A549 (cell line): ENCODE measurements at regions not wholly inside any gene's neighbourhood (a gene's known extent, or its start where the extent isn't known, plus 50 kb on each side); places are given as distances from the start of the nearest gene placed in this dataset.

ENCODE experiments used
- EP300 ChIP-seq, 2 experiments: fragments of >200 bp; sonication (Bioruptor Twin); formaldehyde crosslinking; IDR thresholded peaks; 2 replicates in 1 of 2; 3 replicates in 1 of 2; pipeline ENCODE4 v1.6.1; 2016 to 2017
- ESRRA ChIP-seq: fragments of 150-350 bp; IDR thresholded peaks from 2 replicates; pipeline ENCODE4 v1.6.1; 2014; ENCODE audit warnings: mild to moderate bottlenecking, low read length, borderline replicate concordance
- KDM5A ChIP-seq: fragments of 200-600 bp; sonication (generic); IDR thresholded peaks from 2 replicates; pipeline ENCODE4 v1.6.1; 2016; ENCODE audit warnings: antibody characterized with exemption, mild to moderate bottlenecking
- POLR2A ChIP-seq: IDR thresholded peaks from 2 replicates; pipeline ENCODE4 v1.6.1; 2012; ENCODE audit warnings: mild to moderate bottlenecking, low read length
- RAD21 ChIP-seq, 2 experiments: fragments of >200 bp in 1 of 2; sonication (Bioruptor Twin) in 1 of 2; formaldehyde crosslinking in 1 of 2; IDR thresholded peaks in 1 of 2; conservative IDR thresholded peaks in 1 of 2; 2 replicates in 1 of 2; 3 replicates in 1 of 2; pipeline ENCODE4 v1.6.1; 2012 to 2018; ENCODE audit warnings: inconsistent platforms in 1 of 2
- TF ChIP-seq, protein P1 (sequence below): fragments of >200 bp; sonication (Bioruptor Twin); formaldehyde crosslinking; IDR thresholded peaks from 3 replicates; pipeline ENCODE4 v1.5.1; 2016
- TF ChIP-seq, protein P2 (sequence below): IDR thresholded peaks from 2 replicates; pipeline ENCODE4 v1.6.1; 2012
- TF ChIP-seq, protein P3 (sequence below): IDR thresholded peaks from 2 replicates; pipeline ENCODE4 v1.6.1; 2012
- TF ChIP-seq, protein P4 (sequence below): fragments of 150-350 bp; IDR thresholded peaks from 2 replicates; pipeline ENCODE4 v1.6.1; 2014; ENCODE audit warnings: low read depth, mild to moderate bottlenecking, low read length

DNA sequence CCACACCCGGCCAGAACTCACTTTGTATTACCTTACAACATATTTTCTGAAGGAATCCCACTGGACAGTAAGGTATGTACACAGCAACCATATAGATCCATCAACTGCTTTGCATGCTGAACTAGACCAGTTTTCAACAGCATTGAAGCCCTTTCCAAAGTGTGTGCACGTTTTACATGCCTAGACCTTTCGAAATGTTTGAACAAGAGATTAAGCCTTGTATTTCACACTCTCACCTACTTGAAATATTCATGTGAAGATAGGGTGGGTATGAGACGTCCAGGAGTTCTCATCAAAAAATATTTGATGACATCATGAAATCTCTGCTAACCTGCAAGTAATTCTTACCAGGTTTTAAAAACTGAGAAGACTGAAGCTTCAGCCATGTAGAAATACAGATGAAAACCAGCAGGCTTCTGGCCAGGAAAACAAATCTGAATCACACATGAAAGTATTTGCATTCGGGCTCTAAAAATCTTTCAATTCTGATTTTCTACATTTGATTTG, 387.0 kb upstream of the PSMD7 start:
- no peak for TF ChIP-seq RAD21 (conservative IDR thresholded peaks at IDR 0.05 in 1 of 2, IDR thresholded peaks at IDR 0.05 in 1 of 2)
- TF ChIP-seq POLR2A: no peak
- TF ChIP-seq, protein P1, sequence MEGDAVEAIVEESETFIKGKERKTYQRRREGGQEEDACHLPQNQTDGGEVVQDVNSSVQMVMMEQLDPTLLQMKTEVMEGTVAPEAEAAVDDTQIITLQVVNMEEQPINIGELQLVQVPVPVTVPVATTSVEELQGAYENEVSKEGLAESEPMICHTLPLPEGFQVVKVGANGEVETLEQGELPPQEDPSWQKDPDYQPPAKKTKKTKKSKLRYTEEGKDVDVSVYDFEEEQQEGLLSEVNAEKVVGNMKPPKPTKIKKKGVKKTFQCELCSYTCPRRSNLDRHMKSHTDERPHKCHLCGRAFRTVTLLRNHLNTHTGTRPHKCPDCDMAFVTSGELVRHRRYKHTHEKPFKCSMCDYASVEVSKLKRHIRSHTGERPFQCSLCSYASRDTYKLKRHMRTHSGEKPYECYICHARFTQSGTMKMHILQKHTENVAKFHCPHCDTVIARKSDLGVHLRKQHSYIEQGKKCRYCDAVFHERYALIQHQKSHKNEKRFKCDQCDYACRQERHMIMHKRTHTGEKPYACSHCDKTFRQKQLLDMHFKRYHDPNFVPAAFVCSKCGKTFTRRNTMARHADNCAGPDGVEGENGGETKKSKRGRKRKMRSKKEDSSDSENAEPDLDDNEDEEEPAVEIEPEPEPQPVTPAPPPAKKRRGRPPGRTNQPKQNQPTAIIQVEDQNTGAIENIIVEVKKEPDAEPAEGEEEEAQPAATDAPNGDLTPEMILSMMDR: no peak
- no peak for TF ChIP-seq ESRRA
- TF ChIP-seq KDM5A: no peak
- TF ChIP-seq, protein P2, sequence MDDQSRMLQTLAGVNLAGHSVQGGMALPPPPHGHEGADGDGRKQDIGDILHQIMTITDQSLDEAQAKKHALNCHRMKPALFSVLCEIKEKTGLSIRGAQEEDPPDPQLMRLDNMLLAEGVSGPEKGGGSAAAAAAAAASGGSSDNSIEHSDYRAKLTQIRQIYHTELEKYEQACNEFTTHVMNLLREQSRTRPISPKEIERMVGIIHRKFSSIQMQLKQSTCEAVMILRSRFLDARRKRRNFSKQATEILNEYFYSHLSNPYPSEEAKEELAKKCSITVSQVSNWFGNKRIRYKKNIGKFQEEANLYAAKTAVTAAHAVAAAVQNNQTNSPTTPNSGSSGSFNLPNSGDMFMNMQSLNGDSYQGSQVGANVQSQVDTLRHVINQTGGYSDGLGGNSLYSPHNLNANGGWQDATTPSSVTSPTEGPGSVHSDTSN: no peak
- TF ChIP-seq EP300 (IDR thresholded peaks at IDR 0.05): no peak
- TF ChIP-seq, protein P3, sequence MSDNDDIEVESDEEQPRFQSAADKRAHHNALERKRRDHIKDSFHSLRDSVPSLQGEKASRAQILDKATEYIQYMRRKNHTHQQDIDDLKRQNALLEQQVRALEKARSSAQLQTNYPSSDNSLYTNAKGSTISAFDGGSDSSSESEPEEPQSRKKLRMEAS: no peak
- TF ChIP-seq, protein P4, sequence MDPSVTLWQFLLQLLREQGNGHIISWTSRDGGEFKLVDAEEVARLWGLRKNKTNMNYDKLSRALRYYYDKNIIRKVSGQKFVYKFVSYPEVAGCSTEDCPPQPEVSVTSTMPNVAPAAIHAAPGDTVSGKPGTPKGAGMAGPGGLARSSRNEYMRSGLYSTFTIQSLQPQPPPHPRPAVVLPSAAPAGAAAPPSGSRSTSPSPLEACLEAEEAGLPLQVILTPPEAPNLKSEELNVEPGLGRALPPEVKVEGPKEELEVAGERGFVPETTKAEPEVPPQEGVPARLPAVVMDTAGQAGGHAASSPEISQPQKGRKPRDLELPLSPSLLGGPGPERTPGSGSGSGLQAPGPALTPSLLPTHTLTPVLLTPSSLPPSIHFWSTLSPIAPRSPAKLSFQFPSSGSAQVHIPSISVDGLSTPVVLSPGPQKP: no peak
